Hematopoietic multipotent progenitor cell treated with erythropoietin and hydrocortisone succinate and interleukin-3 and kit ligand, for 8 days (in vitro differentiated cells): ENCODE measurements at regions not wholly inside any gene's neighbourhood (a gene's known extent, or its start where the extent isn't known, plus 50 kb on each side); places are given as distances from the start of the nearest gene placed in this dataset.

Experiments used
- DNase-seq: peaks from one replicate; pipeline ENCODE4 v3.0.0-alpha.2; 2015

- no peak for DNase-seq
Measured at GRCh38 chr1:216908126-216908525, 184.9 kb upstream of the ESRRG start.

GRCh38 chr1:216907100-216907499 lies 183.9 kb upstream of the ESRRG start:
- DNase-seq: no peak

- DNase-seq: no peak
Measured at GRCh38 chr1:216905781-216906180, 182.6 kb upstream of the ESRRG start.

GRCh38 chr1:216905137-216905536 lies 181.9 kb upstream of the ESRRG start:
- DNase-seq: no peak

- no peak for DNase-seq
Measured at GRCh38 chr1:216904471-216904870, 181.2 kb upstream of the ESRRG start.

- DNase-seq: no peak
Measured at GRCh38 chr1:216903382-216903740, 180.1 kb upstream of the ESRRG start.

- no peak for DNase-seq
Measured at GRCh38 chr1:216902669-216903381, 179.6 kb upstream of the ESRRG start.

- DNase-seq: no peak
Measured at GRCh38 chr1:216900116-216900620, 176.9 kb upstream of the ESRRG start.

GRCh38 chr1:216898801-216899200 lies 175.6 kb upstream of the ESRRG start:
- no peak for DNase-seq

GRCh38 chr1:216896146-216896545 lies 172.9 kb upstream of the ESRRG start:
- DNase-seq: no peak

- DNase-seq: no peak
Measured at GRCh38 chr1:216894494-216894893, 171.3 kb upstream of the ESRRG start.

GRCh38 chr1:216892581-216893160 lies 169.4 kb upstream of the ESRRG start:
- no peak for DNase-seq

GRCh38 chr1:216890871-216891270 lies 167.6 kb upstream of the ESRRG start:
- no peak for DNase-seq

GRCh38 chr1:216888731-216889130 lies 165.5 kb upstream of the ESRRG start:
- no peak for DNase-seq

- no peak for DNase-seq
Measured at GRCh38 chr1:216887032-216887431, 163.8 kb upstream of the ESRRG start.

GRCh38 chr1:216884614-216885229 lies 161.5 kb upstream of the ESRRG start:
- DNase-seq: no peak

GRCh38 chr1:216883518-216883917 lies 160.3 kb upstream of the ESRRG start:
- no peak for DNase-seq

GRCh38 chr1:216881695-216882094 lies 158.5 kb upstream of the ESRRG start:
- DNase-seq: no peak

GRCh38 chr1:216866714-216867113 lies 143.5 kb upstream of the ESRRG start:
- no peak for DNase-seq

GRCh38 chr1:216855810-216856209 lies 132.6 kb upstream of the ESRRG start:
- DNase-seq: no peak

- DNase-seq: no peak
Measured at GRCh38 chr1:216854836-216855484, 131.7 kb upstream of the ESRRG start.

- no peak for DNase-seq
Measured at GRCh38 chr1:216851073-216851472, 127.8 kb upstream of the ESRRG start.

GRCh38 chr1:216849146-216849545 lies 125.9 kb upstream of the ESRRG start:
- no peak for DNase-seq
